Left ventricle myocardium inferior (tissue), 1 donor: ENCODE measurements at regions not wholly inside any gene's neighbourhood (a gene's known extent, or its start where the extent isn't known, plus 50 kb on each side); places are given as distances from the start of the nearest gene placed in this dataset.

Source experiments
- DNase-seq: peaks from one replicate; pipeline ENCODE4 v3.0.0-alpha.2; 2020
- H3K27ac ChIP-seq: fragments of 200-600 bp; replicated peaks from 2 replicates; pipeline ENCODE4 v1.8.0; 2021
- H3K27me3 ChIP-seq: fragments of 200-600 bp; 2 replicates; pipeline ENCODE4 v1.8.0; 2021; ENCODE audit warnings: low read depth
- H3K36me3 ChIP-seq: fragments of 200-600 bp; 2 replicates; pipeline ENCODE4 v1.8.0; 2021
- H3K4me1 ChIP-seq: fragments of 200-600 bp; 2 replicates; pipeline ENCODE4 v1.8.0; 2021
- H3K4me3 ChIP-seq: fragments of 200-600 bp; 2 replicates; pipeline ENCODE4 v1.8.0; 2021; ENCODE audit warnings: mild to moderate bottlenecking, moderate library complexity
- H3K9me3 ChIP-seq: fragments of 200-600 bp; replicated peaks from 2 replicates; pipeline ENCODE4 v1.8.0; 2021
- intact Hi-C: fragments of 100-400 bp; cut with micrococcal nuclease; formaldehyde crosslinking; loops from one replicate; pipeline ENCODE4 v1.11.0; 2022
- TF ChIP-seq, protein P1 (sequence below): fragments of 200-600 bp; IDR thresholded peaks from 2 replicates; pipeline ENCODE4 v1.8.0; 2021; ENCODE audit warnings: antibody characterized with exemption, mild to moderate bottlenecking, borderline replicate concordance
- donor health status: DM: no; HTN: yes; CAD: no; lungs with severe emphysema.

DNA sequence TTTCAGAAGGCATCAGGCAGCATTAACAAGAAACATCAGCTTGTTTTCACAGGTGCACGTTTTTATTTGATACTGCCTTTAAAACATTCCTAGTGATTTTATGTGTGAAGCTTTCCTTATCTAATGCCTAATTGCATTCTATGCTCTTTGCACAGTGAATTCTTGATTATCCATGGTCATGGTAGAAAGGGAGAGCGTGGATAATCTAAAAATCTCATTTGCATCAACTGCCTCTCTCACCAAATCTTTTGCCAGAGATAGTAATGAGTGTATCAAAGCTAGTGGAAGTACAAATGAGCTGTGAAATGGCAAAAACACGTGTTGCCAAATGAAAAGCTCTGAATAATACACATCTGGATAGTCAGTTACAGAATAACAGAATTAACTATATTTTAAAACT, 170.5 kb downstream of the NAA11 start:
- no peak overlapping the region for H3K27ac ChIP-seq
- no peaks in the 10 kb centered on the region for H3K27me3 ChIP-seq
- no peaks in the 10 kb centered on the region for H3K4me1 ChIP-seq
- TF ChIP-seq, protein P1, sequence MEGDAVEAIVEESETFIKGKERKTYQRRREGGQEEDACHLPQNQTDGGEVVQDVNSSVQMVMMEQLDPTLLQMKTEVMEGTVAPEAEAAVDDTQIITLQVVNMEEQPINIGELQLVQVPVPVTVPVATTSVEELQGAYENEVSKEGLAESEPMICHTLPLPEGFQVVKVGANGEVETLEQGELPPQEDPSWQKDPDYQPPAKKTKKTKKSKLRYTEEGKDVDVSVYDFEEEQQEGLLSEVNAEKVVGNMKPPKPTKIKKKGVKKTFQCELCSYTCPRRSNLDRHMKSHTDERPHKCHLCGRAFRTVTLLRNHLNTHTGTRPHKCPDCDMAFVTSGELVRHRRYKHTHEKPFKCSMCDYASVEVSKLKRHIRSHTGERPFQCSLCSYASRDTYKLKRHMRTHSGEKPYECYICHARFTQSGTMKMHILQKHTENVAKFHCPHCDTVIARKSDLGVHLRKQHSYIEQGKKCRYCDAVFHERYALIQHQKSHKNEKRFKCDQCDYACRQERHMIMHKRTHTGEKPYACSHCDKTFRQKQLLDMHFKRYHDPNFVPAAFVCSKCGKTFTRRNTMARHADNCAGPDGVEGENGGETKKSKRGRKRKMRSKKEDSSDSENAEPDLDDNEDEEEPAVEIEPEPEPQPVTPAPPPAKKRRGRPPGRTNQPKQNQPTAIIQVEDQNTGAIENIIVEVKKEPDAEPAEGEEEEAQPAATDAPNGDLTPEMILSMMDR: no peak
- H3K36me3 ChIP-seq: no peaks in the 10 kb centered on the region
- peaks cover 20% of the 10 kb centered on the region for H3K9me3 ChIP-seq
- DNase-seq: no peak
- H3K4me3 ChIP-seq: no peak overlapping the region
- intact Hi-C loops: no loop called here

DNA sequence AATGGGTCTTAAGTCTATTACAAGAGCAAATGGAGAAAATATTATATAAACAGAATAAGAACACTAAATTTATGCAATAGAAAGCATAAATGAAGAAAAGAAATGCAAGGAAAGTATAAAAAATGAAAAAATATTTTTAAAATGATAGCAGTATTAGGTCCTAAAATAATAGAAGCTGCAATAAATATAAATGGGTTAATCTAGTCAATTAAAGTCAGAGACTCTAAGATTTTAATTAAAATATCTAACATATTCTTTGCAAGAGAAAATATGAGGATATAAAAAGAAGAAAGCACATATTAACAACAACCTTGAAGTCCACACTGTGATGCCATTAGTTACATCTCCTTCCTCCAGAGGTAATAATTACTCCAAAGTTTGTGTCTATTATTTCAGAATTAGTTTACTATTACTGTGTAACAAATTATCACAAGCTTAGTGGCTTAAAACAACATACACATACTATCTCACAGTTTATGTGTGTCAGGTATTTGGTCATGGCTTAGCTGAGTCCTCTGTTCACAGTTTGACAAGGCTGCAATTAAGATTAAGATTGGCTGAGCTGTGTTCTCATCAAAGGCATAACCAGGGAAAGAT, 174.9 kb downstream of the NAA11 start:
- intact Hi-C loops: no loop called here
- TF ChIP-seq, protein P1: no peak
- no peak for DNase-seq
- Histone ChIP-seq H3K4me3 (no peak overlapping the region), H3K9me3 (peaks cover 34% of the 10 kb centered on the region), H3K27ac (no peak overlapping the region), H3K36me3 (no peaks in the 10 kb centered on the region), H3K4me1 (no peaks in the 10 kb centered on the region), H3K27me3 (no peaks in the 10 kb centered on the region)

DNA sequence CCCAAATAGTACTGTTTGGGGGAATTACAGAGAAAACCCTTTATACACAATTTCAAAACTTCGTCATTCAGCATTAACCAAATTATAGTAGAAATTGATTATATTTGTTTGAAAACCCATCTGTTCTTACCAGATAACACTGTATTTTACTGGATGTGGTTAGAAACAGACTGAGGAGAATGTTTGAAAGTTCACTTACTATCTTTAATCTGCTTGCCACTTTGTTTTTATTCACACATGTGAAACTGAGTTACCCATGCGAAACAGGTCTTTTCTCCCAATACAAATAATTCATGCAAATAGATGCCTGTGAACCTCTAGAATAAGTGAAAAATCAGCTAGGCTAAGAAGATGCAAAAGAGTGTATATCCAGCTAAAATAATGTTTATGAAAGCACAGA, 177.5 kb downstream of the NAA11 start:
- Histone ChIP-seq H3K27me3 (no peaks in the 10 kb centered on the region), H3K4me1 (no peaks in the 10 kb centered on the region), H3K36me3 (no peaks in the 10 kb centered on the region), H3K27ac (no peak overlapping the region), H3K9me3 (peaks cover 48% of the 10 kb centered on the region), H3K4me3 (no peak overlapping the region)
- no peak for DNase-seq
- intact Hi-C loops: no loop called here
- TF ChIP-seq, protein P1: no peak

DNA sequence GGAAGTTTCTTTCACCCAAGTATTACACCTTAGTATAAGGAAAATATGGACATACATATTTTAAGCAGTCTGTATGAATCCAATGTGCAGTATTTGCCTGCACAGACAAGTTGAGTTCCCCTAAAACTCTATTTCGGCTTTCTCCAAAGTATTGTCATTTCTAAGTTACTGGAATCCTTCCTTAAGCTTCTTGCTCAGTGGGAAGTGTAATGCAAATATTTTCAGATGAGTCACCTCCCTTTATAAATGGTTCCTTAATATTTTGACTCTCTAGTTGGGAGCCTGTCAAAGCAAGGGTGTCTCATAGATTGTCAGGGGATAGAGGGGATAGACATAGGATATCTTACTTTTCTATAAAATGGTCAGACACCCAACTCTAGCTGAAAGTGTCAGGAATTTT, 178.6 kb downstream of the NAA11 start:
- no peak for DNase-seq
- Histone ChIP-seq H3K4me3 (no peak overlapping the region), H3K27me3 (no peaks in the 10 kb centered on the region), H3K36me3 (no peaks in the 10 kb centered on the region), H3K9me3 (peaks cover 57% of the 10 kb centered on the region), H3K27ac (no peak overlapping the region), H3K4me1 (no peaks in the 10 kb centered on the region)
- intact Hi-C loops: no loop called here
- TF ChIP-seq, protein P1: no peak

DNA sequence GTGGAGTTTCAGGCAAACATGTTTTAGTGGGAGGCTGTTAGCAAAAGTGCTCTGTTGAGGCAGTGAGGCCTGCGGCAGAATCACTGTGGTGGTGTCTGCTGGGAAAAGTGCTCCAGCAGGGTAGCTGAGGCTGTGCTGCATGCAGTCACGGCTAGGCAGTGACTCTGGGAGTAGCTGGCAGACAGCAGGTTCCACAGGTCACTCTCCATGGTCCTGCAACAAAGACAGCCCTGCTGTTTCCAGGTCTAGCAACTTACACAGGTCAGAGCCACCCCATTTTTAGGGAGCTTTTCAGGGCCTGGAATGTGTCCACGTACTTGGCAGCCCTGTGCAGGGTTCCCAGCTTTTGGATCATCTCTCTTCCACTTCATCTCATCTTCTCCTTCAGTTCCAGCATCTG, 184.3 kb downstream of the NAA11 start:
- no peak for DNase-seq
- Histone ChIP-seq H3K27ac (no peak overlapping the region), H3K36me3 (no peaks in the 10 kb centered on the region), H3K4me1 (no peaks in the 10 kb centered on the region), H3K4me3 (no peak overlapping the region), H3K9me3 (peaks cover 24% of the 10 kb centered on the region), H3K27me3 (no peaks in the 10 kb centered on the region)
- TF ChIP-seq, protein P1: no peak
- intact Hi-C loops: no loop called here
